Activated T-helper 1 cell treated with anti-CD3 and anti-CD28 coated beads, Interleukin-12 subunit alpha, Interleukin-12 subunit beta, Interleukin-2, Interleukin-4 antibody, amounts not matched to agents 30 ng/mL and 10 ng/mL and 1 ng/mL, durations not matched to agents 14 hours and 24 hours and 36 hours (primary cell): ENCODE measurements at regions not wholly inside any gene's neighbourhood (a gene's known extent, or its start where the extent isn't known, plus 50 kb on each side); places are given as distances from the start of the nearest gene placed in this dataset.

Experiments used
- DNase-seq: peaks from one replicate; pipeline ENCODE4 v3.0.0; 2021; ENCODE audit warnings: low spot score
- H3K27ac Mint-ChIP-seq: one replicate; pipeline ENCODE4 v1.8.0; 2021; ENCODE audit warnings: mild to moderate bottlenecking, mixed read lengths
- H3K27me3 Mint-ChIP-seq: one replicate; pipeline ENCODE4 v1.8.0; 2022; ENCODE audit warnings: mild to moderate bottlenecking, moderate library complexity, mixed read lengths; ENCODE audit not compliant: insufficient read depth
- H3K36me3 Mint-ChIP-seq: one replicate; pipeline ENCODE4 v1.8.0; 2021; ENCODE audit warnings: low read depth, mixed read lengths
- H3K4me1 Mint-ChIP-seq: one replicate; pipeline ENCODE4 v1.8.0; 2021; ENCODE audit warnings: low read depth, mixed read lengths
- H3K4me3 Mint-ChIP-seq: one replicate; pipeline ENCODE4 v1.8.0; 2021; ENCODE audit warnings: mild to moderate bottlenecking, moderate library complexity, mixed read lengths
- H3K9me3 Mint-ChIP-seq: one replicate; pipeline ENCODE4 v1.8.0; 2021; ENCODE audit warnings: mixed read lengths
- intact Hi-C: fragments of 100-400 bp; cut with micrococcal nuclease; formaldehyde crosslinking; loops from one replicate; pipeline ENCODE4 v1.15.1; 2024

DNA sequence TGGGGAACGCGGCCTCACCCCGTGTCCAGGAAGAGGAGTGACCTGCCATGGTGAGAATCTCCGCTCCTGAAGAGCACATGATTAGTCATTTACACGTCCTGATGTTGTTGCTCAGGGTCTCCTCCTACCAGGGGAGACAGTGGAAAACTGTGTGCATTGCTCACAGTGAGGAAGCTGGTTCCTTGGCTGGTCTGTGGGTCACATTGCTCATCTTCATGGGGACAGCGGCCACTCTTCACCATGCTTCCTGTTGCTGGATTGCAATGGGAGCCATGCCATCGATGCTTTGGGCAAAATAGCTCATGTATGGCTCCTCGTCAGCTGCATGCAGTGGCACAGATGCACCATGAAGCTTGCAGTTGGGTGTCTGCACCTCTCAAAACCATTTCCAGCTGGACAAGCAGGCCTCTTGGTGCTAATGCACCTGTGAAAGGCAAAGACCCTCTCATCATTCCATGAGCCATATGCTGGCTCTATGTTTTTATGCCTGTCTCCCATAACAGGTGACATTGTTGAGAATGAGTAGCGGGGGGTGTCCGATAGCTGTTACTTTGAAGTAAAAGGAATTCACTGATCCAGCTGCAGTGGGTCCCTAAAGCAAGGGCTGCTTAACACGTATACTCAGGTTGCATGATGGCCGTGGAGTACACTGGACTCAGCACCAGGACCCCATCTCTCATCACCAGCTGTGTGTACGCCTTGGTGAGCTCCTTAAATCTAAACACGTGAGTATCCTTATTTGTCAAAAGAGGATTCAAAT, 135.0 kb upstream of the ALKAL2 start:
- Mint-ChIP-seq H3K36me3 (no peaks in the 10 kb centered on the region), H3K9me3 (no peaks in the 10 kb centered on the region), H3K4me1 (peaks cover under 1% of the 10 kb centered on the region), H3K27ac (no peak overlapping the region), H3K27me3 (peaks cover 9% of the 10 kb centered on the region), H3K4me3 (no peak overlapping the region)
- DNase-seq = no peak
- intact Hi-C loops = no loop called here

DNA sequence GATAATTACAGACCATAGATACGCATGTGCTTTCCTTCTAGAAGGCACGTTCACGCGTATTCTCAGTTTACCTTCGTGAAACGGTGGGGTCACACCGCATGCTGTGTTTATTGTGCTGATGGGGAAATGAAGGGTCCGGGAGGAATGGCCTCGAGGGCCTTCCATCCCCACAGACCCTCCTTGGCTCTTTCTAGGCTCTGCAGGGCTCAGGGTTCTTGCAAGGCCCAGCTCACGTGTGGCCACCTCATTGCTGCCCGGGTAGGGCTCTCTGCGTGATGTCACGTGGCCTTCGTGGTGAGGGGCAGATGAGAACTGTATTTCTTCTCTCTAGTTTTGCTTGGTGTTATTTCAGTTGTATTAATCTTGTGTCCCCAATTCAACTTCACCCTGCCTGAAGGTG, 133.5 kb upstream of the ALKAL2 start:
- Mint-ChIP-seq H3K4me1 (no peaks in the 10 kb centered on the region), H3K9me3 (no peaks in the 10 kb centered on the region), H3K4me3 (no peak overlapping the region), H3K27me3 (peaks cover 12% of the 10 kb centered on the region), H3K27ac (no peak overlapping the region), H3K36me3 (no peaks in the 10 kb centered on the region)
- intact Hi-C loops = no loop called here
- no peak for DNase-seq

DNA sequence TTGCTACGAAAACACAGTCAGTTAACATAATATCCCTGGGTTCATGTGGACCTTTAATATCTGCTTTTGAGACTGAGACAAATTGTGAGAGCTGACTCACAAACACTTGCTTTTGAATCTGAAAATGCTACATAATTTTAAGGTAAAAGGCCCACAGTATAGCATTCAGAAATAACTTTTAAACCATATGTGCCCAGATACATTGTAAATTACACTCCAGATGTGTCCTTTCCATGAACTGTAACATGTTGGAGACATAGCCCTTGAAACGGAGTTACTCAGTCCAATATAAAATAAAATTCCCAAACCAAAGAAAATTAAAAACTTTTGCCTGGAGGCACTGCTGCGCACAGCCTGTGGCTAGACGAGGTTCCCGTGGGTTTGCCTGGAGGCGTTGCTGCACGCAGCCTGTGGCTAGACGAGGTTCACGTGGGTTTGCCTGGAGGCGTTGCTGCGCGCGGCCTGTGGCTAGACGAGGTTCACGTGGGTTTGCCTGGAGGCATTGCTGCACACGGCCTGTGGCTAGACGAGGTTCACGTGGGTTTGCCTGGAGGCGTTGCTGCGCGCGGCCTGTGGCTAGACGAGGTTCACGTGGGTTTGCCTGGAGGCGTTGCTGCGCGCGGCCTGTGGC, 131.9 kb upstream of the ALKAL2 start:
- Mint-ChIP-seq H3K4me1 (no peaks in the 10 kb centered on the region), H3K4me3 (no peak overlapping the region), H3K9me3 (no peaks in the 10 kb centered on the region), H3K36me3 (no peaks in the 10 kb centered on the region), H3K27ac (no peak overlapping the region), H3K27me3 (peaks cover 22% of the 10 kb centered on the region)
- no peak for DNase-seq
- intact Hi-C loops = no loop called here

DNA sequence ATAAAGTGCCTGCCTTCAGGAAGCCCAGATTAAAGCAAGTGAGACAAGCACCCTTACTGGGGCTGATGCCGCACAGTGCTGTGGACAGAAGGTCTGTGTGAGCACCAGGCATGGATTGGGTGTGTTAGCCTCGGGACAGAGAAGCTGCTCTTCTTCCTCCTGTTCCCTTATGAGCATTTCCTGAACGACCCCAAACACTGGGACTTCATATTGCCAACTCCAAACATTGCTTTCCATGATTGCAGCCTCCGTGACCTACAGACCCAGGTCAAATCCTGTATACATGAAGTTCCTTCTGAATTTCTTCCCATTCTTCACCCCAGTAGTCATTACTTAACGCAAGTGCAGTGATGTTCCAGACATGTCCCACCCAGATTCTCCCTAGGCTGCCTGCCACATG, 129.8 kb upstream of the ALKAL2 start:
- Mint-ChIP-seq H3K27ac (no peak overlapping the region), H3K4me1 (no peaks in the 10 kb centered on the region), H3K9me3 (no peaks in the 10 kb centered on the region), H3K27me3 (peaks cover 24% of the 10 kb centered on the region), H3K4me3 (no peak overlapping the region), H3K36me3 (no peaks in the 10 kb centered on the region)
- intact Hi-C loops = no loop called here
- no peak for DNase-seq

DNA sequence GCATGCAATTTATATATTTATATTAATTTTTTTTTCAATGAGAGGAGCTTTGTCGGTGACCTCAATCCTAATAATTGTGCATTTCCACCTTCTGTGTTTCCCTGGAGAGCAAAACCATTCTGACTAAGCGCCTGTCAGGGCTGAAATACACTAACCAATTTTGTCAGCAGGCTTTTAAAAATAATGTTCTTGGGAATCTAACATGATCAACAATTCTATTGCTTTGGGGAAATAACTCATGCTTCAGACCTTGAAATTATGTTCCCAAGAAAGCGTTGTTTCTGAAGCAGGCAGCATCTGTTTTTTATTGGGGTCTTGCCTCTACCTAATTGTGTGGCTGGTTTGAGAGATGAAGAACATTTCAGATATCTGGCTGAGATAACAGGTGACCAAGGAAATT, 129.1 kb upstream of the ALKAL2 start:
- peaks cover 26% of the 10 kb centered on the region for H3K27me3 Mint-ChIP-seq
- H3K4me1 Mint-ChIP-seq = no peaks in the 10 kb centered on the region
- intact Hi-C loops = no loop called here
- H3K9me3 Mint-ChIP-seq = no peaks in the 10 kb centered on the region
- no peak overlapping the region for H3K4me3 Mint-ChIP-seq
- H3K27ac Mint-ChIP-seq = no peak overlapping the region
- no peaks in the 10 kb centered on the region for H3K36me3 Mint-ChIP-seq
- no peak for DNase-seq

DNA sequence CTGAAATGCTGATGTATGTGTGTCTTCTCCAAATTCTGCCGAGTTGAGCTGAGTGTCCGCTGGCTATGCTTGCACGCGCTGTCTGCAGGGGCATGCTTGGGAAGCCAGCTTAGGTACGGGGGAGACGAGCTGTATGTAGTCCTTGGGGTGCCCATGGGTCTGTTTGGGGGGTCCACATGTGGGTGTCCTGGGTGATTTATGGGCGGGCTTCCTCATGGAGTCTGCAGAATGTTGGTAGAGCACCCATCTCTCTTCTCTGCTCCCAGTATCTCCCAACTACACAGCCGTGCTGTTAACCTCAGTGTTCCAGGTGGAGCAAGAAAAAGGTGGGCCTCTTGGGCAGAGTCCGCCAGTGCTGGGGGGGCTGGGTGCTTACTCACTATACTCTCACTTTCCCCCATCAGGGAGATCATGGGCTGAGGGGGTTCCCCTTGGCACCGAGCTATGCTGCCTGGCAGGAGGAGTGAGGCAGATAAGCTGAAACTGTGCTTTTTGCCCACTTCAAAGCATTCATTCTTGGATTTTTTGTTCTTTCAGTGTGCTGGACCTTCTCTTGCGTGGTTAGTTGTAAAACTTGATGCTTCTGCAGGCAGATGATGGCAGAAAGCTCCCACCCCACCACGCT, 128.2 kb upstream of the ALKAL2 start:
- no peak for DNase-seq
- intact Hi-C loops = no loop called here
- Mint-ChIP-seq H3K4me1 (no peaks in the 10 kb centered on the region), H3K9me3 (no peaks in the 10 kb centered on the region), H3K36me3 (no peaks in the 10 kb centered on the region), H3K4me3 (no peak overlapping the region), H3K27me3 (peaks cover 33% of the 10 kb centered on the region), H3K27ac (no peak overlapping the region)

DNA sequence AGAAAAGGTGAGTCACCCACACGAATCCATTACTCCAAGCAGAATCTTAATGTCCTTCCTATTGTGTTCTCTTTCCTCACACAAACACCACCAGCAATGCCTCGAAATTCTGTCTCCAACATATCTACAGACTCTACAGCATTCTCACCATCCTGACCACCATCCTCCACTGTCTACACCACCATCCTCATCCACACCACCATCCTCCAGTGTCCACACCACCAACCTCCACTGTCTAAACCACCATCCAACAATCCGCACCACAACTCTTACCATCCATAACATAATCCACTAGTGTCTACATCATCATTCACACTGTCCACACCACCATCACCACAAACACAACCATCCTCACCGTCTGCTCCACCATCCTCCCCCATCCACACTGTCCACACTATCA, 121.6 kb upstream of the ALKAL2 start:
- Mint-ChIP-seq H3K36me3 (no peaks in the 10 kb centered on the region), H3K4me1 (no peaks in the 10 kb centered on the region), H3K4me3 (no peak overlapping the region), H3K27ac (no peak overlapping the region), H3K27me3 (peaks cover 27% of the 10 kb centered on the region), H3K9me3 (peaks cover 5% of the 10 kb centered on the region)
- DNase-seq = no peak
- intact Hi-C loops = no loop called here

DNA sequence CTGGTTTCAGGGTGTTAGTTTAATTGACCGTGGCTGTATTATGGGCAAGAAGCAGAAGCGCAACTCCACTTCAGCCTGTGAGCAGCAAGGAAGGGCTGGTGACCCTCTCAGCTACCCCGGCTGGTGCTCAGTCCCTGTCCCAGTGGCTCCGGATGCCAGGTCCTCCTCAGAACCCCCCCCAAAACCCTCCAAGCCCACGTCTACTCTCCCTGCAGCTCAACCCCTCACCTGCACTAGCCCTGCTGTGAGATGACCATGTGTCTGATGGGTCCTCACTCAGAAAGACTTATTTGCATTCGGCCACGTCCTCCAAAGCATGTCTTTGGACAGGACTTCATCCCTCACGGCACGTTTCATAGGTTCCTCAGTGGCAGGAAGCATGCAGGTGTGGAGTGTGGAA, 119.7 kb upstream of the ALKAL2 start:
- DNase-seq = no peak
- no peak overlapping the region for H3K27ac Mint-ChIP-seq
- H3K4me3 Mint-ChIP-seq = no peak overlapping the region
- H3K4me1 Mint-ChIP-seq = no peaks in the 10 kb centered on the region
- peaks cover 2% of the 10 kb centered on the region for H3K36me3 Mint-ChIP-seq
- intact Hi-C loops = no loop called here
- H3K27me3 Mint-ChIP-seq = peaks cover 18% of the 10 kb centered on the region
- peaks cover 10% of the 10 kb centered on the region for H3K9me3 Mint-ChIP-seq

DNA sequence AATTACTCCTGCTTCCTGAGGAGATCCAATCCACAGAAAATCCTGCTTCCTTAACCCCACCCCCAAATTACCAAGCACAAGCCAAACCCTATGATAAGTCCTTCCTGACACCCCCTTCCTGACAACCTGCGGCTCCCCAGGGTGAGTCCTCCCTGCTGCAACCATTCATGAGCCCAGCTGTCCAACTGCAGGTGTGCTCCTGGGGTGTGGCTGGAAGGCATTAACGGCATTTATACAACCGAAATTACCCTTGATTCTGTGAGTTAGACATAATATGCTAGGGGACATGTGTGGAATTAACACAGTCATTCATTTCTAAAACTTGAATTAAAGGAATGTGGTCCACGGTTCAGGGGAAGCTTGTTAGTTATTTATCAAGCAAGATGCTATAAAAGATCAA, 119.0 kb upstream of the ALKAL2 start:
- Mint-ChIP-seq H3K4me3 (no peak overlapping the region), H3K4me1 (no peaks in the 10 kb centered on the region), H3K27me3 (peaks cover 16% of the 10 kb centered on the region), H3K9me3 (peaks cover 13% of the 10 kb centered on the region), H3K27ac (no peak overlapping the region), H3K36me3 (peaks cover 2% of the 10 kb centered on the region)
- no peak for DNase-seq
- intact Hi-C loops = no loop called here

DNA sequence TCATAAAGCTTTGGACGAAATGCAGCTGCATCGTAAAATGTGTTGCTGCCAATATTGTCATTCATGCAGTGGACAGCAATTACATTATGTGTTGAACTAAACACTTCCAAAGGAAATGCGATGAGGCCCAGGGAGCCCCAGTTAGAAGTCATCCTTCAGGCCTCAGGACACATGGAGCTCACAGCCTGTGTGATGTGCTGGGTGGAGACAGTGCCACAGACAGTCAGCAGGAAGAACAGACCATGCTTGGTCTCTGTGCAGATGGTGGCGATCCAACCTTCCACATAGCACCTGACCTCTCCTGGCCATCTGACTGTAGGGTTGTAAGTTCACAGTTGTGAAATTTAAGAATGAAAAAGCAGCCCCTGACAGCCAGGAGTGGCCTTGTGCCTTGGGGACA, 118.3 kb upstream of the ALKAL2 start:
- Mint-ChIP-seq H3K36me3 (peaks cover 2% of the 10 kb centered on the region), H3K4me1 (no peaks in the 10 kb centered on the region), H3K9me3 (peaks cover 13% of the 10 kb centered on the region), H3K27ac (no peak overlapping the region), H3K27me3 (peaks cover 11% of the 10 kb centered on the region), H3K4me3 (no peak overlapping the region)
- DNase-seq = no peak
- intact Hi-C loops = no loop called here

DNA sequence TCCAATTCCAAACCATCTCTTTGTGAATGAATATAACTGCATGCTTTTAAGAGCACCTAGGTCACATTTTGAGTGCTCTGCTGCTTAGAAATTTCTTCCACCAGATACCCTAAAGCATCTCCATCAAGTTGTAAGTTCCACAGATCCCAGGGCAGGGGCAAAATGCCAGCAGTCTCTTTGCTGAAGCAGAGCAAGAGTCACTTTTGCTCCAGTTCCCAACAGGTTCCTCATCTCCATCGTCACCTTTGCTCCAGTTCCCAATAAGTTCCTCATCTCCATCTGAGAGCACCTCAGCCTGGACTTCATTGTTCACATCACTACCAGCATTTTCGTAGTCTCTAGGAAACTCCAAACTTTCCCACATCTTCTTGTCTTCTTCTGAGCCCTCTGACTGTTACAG, 116.7 kb upstream of the ALKAL2 start:
- Mint-ChIP-seq H3K27me3 (peaks cover 7% of the 10 kb centered on the region), H3K36me3 (peaks cover 2% of the 10 kb centered on the region), H3K27ac (no peak overlapping the region), H3K4me3 (no peak overlapping the region), H3K9me3 (peaks cover 13% of the 10 kb centered on the region), H3K4me1 (no peaks in the 10 kb centered on the region)
- no peak for DNase-seq
- intact Hi-C loops = no loop called here

DNA sequence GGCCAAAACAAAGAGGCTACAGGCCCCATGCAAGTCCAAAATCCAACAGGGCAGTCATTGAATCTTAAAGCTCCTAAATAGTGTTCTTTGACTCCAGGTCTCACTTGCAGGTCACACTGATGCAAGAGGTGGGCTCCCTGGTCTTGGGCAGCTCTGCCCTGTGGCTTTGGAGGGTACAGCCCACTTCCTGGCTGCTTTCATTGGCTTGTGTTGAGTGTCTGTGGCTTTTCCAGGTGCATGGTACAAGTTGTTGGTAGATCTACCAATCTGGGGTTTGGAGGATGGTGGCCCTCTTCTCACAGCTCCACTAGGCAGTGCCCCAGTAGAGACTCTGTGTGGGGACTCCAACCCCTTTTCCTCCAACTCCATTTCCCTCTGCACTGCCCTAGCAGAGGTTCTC, 115.8 kb upstream of the ALKAL2 start:
- H3K9me3 Mint-ChIP-seq = peaks cover 13% of the 10 kb centered on the region
- H3K4me3 Mint-ChIP-seq = no peak overlapping the region
- no peak for DNase-seq
- H3K4me1 Mint-ChIP-seq = no peaks in the 10 kb centered on the region
- intact Hi-C loops = no loop called here
- no peak overlapping the region for H3K27ac Mint-ChIP-seq
- H3K27me3 Mint-ChIP-seq = peaks cover 6% of the 10 kb centered on the region
- peaks cover 2% of the 10 kb centered on the region for H3K36me3 Mint-ChIP-seq

DNA sequence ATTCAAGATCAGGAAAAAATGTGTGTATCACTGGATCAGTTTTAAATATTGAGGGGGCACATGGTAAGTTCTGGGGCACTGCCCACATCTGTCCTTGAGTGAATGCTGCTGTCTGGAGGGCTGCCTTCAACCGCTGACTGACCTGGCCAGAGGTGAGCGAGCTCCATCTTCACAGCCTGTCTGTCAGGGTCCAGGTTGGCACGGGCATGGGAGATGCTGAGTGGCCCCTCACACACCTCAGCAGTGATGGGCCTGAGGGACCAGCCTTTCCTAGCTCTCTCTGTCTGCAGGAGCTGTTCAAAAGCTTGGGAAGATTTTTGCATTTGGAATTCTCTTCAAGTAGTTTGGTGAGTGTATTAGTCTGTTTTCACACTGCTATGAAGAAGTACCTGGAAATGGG, 114.8 kb upstream of the ALKAL2 start:
- intact Hi-C loops = no loop called here
- no peak overlapping the region for H3K4me3 Mint-ChIP-seq
- no peaks in the 10 kb centered on the region for H3K4me1 Mint-ChIP-seq
- H3K27me3 Mint-ChIP-seq = peaks cover 6% of the 10 kb centered on the region
- peaks cover 2% of the 10 kb centered on the region for H3K36me3 Mint-ChIP-seq
- H3K9me3 Mint-ChIP-seq = peaks cover 13% of the 10 kb centered on the region
- DNase-seq = no peak
- no peak overlapping the region for H3K27ac Mint-ChIP-seq
